Endothelial cell of hepatic sinusoid (primary cell): ENCODE measurements at regions not wholly inside any gene's neighbourhood (a gene's known extent, or its start where the extent isn't known, plus 50 kb on each side); places are given as distances from the start of the nearest gene placed in this dataset.
"Not testable (repeated sequence)": the region's sequence is repeated elsewhere in the genome, so short reads cannot be mapped to it uniquely, and the experiment has no call there.

ENCODE experiments used
- in situ Hi-C: cut with HindIII; loops from 2 replicates; pipeline ENCODE4 v1.10.0; 2017; ENCODE audit warnings: low sequenced_read_pairs

DNA sequence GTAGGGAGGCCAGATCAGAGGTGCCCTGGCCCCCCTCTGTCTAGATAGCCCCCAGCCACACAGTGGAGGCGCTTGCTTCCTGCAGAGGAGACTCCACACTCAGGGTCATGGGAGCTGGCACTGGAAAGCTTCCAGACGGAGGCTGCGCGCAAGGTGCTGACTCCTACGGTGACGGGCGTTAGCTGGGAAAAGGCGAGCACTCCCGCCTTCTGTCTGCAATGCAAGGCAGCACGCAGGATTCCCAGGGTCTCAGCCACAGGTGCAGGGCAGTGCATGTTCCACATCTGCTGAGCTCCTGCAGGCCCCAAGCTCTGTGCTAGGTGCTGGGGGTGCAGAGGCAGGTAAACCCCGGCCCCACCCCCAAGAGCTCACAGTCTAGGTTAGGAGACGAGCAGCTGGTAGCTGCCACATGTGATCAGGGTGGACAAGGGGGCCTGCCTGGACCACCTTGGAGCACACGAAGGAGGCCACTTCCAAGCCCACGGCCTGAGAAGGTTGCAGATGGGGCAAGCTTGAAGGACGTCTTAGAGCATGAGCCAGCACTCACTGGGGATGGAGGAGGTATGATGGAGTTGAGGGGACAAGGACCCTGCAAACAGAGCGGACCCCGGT is 310.9 kb upstream of the DIO3 start:
- in situ Hi-C loops: loop anchor here (10.0 kb wide), 1 partner anchor 254 kb away; no protein-coding TSS in a partner anchor

DNA sequence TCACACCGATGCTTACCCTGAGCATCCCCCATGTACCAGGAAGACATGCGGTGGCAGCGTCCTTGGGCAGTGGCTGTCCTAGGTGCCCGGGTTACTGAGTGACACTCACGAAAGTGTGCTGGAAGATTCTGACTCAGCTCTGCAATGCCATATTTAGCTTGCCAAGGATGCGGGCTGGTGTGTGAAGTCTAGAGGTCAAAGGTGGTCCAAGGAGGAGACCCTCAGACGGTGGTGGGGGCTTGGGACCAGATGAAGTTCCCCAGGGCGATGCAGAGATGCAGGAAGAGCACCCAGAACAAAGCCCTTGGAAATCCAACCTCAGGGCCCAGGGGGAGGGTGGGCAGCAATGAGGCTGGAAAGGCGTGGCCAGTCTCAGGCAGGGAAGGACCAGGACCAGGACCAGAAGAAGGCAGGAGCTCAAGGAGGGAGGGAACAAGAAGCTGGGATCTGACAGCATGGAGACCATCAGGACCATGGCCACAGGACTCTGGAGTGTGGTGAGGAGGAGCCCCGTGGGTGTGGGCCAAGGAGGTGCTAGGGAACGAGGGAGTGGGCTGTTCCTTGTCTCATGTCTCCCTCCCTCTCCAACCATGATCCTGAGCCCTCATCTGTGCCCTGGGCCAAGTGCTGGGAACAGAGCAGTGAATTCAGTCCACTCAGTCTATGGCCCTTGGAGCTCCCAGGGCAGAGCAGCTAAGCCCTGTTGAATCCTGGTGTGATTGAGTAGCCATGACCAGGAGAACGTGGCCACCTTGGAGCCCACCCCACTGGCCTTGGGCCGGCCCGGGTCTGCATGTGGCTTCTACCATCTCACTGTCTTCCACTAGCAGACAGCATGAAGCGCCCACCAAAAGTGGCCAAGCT is 310.1 kb upstream of the DIO3 start:
- in situ Hi-C loops: loop anchor here (10.0 kb wide), 1 partner anchor 254 kb away; no protein-coding TSS in a partner anchor

DNA sequence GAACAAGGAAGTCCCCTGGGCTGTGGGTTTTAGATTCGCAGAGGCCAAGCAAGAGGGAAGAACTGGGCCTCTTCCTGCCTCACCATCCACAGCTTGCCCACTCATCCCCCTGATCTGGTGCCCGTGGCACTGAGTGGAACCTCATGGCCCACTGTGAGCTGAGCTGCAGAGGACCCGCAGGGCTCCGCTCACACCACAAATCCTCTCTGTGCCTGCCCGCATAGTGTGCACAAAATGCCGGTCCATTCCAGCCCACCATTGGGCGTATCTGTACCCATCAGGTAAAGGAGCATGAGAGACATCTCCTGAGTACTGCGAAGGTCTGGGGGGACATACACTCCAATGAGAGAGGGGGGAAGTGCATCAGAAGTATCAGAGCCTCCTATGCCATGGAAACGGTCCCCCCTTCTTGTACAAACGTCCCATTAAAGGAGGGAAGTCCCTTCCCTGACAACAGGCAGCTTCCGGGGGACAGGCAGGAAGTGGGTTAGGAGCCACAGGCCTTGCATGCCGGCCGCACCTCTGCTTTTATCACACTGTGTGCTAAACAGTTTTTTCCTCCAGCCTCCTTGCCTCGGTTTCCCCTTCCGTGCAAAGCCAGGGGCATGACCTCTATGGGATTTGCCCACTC is 309.4 kb upstream of the DIO3 start:
- in situ Hi-C loops: loop anchor here (10.0 kb wide), 1 partner anchor 253 kb away; no protein-coding TSS in a partner anchor

DNA sequence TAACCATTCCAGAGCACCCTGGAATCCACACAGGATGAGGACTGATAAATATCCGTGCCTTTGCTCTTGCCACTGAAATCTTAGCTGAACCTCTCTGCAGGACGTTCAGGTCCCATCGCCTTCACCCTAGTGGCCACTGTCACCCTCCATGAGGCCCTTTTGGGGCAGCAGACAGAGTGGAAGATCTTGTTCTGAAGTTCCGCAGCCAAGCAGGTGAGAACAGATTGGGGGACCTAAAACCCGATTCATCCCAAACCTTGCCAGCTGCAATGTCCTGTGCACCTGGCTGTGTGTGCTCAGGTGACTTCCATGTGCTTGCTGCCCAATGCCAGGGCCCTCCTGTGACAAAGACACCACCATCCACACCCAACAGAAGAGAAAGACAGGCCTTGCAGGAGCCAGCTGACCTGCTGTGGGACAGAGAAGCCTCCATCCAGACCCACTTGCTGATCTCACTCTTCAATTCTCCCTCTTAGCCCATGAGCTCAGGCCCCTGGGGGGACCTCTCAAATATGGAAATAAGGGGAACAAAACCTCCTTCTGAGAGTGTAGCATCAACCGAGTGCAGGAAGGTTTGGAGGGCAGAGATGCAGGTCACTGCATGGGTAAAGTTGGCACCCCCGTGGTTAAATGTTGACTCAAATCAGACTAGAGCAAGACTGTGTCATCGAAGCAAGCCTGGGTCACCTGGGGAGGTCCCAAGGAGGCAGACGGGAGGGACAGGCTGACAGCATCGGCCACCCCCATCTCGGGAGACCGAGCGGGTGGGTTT is 308.7 kb upstream of the DIO3 start:
- in situ Hi-C loops: loop anchor here (10.0 kb wide), 1 partner anchor 252 kb away; no protein-coding TSS in a partner anchor

DNA sequence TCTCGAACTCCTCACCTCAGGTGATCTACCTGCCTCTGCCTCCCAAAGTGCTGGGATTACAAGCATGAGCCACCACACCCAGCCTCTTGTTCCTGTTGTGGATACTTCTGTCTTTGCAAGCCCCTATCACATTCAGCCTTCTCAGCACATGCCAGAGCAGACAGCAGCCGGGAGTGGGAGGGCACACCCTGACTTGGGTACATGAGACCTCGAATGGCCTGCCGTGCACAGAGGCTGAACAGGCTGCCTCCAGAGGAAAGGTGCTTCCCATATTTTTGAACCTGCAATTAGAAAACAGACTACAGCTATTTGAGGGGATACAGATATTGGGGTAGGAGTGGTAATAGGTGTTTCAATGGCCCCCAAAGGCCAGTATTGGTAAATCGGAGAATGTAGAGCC is 307.3 kb upstream of the DIO3 start:
- in situ Hi-C loops: loop anchor here (10.0 kb wide), 1 partner anchor 251 kb away; no protein-coding TSS in a partner anchor

DNA sequence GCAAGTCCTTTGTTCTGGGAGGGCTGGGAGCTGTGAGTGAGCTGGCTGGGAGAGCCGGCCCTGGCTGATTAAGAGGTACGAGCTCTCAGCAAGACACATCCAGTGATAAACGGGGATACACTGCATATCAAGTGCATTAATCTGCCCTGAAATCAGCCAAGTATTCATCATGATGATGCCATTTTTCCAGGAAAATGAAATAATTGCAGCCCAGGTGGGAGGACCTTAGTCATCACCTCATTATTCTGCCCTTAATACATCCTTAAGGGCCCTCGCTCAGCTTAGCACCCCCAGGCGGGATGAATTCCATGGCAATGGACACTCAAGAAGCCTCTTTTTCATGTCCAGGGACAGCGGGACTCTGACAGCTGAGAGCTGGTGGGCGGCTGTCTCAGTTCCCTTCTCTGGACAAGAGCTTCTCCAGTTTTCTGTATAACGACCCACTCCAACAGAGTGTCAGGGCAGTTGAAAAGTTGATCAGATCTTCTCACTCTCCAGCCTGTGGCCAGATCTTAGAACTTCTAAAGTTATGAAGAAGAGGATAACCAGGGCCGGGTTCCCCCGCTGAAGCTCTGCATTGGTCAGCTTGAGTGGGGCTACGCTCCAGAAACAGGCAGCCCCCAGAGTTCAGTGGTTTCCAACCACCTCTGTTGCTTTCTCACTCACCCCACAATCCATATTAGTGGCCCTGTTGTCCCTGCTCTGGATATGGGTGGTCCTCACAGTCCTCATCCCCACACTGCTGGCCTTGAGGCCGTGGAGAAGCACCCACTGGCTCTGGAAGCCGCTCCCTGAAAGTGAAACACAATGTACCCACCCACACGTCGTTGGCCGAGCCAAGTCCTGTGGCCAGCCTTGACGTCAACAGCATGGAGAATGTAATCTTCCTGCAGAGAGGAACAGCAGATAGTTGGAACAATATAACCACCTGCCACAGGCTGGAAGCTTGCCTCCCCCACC is 306.2 kb upstream of the DIO3 start:
- in situ Hi-C loops: loop anchor here (10.0 kb wide), 1 partner anchor 250 kb away; no protein-coding TSS in a partner anchor

DNA sequence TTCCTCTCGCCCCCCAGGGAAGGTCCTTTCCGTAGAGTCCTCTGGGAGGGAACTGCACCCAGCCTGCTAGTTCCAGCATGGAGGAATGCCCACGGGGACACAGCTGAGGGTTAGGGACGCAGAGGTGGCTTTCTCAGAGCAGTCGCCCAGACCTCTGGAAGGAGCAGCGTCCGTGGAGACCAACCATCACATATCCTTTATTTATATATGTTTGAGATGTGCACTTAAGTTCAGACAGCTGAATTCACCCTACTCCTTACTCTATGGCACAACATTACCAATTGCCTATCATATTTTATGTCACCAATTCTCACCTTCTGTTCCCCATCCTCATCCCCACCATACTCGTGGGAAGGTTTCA is 305.6 kb upstream of the DIO3 start:
- in situ Hi-C loops: loop anchor here (10.0 kb wide), 1 partner anchor 249 kb away; no protein-coding TSS in a partner anchor

DNA sequence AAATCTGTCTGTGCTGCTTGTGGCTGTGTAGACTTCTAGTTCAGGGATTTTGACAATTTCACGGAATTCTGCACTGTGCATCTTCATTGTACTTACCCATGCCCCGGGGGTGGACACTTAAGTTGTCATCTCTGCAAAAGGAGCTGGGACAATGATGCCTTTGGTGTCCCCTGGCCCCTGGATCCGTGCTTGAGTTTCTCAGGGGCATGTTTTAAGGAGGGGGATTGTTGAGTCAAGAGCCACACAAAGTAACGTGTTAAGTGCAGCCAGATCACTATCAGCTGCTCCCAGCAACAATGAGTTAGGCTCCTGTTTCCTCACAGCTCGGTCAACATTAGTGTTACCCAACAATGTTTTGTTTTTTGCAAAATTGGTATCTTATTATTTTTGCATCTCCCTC is 305.0 kb upstream of the DIO3 start:
- in situ Hi-C loops: loop anchor here (10.0 kb wide), 1 partner anchor 249 kb away; no protein-coding TSS in a partner anchor

DNA sequence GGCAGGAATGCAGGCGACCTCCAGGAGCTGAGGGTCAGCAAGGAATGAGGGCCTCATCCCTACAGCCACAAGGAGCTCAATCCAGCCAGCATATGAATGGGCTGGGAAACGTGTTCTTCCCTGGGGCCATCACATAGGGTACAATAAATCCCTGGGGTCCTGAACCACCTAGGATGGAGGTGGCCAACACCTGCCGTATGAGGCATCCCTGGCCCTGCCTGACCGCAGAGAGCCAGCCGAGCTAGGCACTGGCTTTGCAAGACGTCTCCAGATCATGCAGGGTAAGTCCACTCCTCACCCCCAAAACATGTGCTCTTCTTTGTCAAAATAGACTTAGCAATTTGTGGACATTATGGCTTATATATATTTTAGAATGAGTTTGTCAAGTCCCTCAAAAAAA is 303.7 kb upstream of the DIO3 start:
- in situ Hi-C loops: loop anchor here (10.0 kb wide), 1 partner anchor 247 kb away; no protein-coding TSS in a partner anchor

DNA sequence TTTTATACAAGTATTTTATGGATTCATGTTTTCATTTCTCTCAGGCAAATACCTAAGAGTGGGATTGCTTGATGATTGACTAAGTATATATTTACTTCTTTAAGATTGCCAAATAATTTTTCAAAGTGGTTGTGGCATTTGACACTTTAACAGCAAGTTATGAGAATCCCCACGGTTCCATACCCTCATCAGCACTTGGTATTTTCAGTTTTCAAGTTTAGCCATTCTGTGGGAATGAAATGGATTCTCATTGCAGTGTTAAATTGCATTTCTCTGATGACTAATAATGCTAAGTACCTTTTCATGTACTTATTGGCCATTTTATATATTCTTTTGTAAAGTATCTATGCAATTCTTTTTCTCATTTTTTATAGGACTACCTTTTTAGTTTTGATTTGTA is 301.5 kb upstream of the DIO3 start:
- in situ Hi-C loops: loop anchor here (10.0 kb wide), 1 partner anchor 245 kb away; no protein-coding TSS in a partner anchor

DNA sequence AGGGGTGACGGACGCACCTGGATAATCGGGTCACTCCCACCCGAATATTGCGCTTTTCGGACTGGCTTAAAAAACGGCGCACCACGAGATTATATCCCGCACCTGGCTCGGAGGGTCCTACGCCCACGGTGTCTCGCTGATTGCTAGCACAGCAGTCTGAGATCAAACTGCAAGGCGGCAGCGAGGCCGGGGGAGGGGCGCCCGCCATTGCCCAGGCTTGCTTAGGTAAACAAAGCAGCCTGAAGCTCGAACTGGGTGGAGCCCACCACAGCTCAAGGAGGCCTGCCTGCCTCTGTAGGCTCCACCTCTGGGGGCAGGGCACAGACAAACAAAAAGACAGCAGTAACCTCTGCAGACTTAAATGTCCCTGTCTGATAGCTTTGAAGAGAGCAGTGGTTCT is 294.9 kb upstream of the DIO3 start:
- in situ Hi-C loops: not testable (repeated sequence)

DNA sequence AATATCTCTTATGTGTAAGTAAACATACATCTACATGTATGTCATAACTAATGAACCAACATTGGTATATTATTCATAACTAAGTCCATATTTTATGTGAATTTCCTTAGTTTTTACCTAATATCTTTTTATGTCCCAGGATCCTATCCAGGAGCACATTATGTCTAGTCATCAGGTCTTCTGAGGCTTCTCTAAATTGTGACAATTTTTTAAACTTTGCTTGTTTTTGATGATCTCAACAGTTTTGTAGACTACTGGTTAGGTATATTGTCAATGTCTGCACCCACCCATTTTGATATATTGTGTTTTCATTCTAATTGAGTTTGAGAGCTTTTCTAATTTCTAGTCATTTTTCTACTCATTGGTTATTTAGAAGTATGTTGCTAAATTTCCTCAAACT is 288.2 kb upstream of the DIO3 start:
- in situ Hi-C loops: no loop called here

DNA sequence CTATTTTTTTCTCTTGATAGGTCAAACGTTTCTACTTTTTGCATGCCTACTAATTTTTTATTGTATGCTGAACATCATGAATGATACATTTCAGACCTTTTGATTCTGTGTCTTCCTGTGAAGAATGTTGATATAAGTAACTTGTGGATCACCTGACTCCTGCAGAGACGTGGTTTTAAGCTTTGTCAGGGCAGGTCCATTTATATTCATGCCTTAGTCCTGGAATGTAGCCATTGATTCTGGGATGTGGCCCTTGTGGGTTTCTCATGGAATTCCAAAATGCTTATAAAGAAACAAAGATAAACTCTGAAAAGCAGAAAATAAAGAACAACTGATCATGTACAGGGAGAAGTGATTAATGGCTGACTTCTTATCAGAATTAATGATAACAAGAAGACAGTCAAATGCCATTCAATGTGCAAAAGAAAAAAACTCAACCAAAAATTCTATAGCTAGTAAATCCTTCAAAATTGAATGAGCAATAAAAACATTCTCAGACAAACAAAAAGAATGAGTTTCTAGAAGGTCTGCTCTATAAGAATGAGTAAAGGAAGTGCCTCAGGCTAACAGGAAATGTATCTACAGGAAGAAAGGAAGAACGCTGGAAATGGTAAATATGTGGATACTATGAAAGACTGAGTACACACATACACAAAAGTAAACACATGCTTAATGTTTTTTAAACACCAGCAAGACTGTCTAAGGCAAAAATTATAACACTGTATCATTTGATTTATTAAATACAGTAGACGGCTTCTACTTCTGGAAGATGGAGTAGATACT is 284.8 kb upstream of the DIO3 start:
- in situ Hi-C loops: no loop called here

DNA sequence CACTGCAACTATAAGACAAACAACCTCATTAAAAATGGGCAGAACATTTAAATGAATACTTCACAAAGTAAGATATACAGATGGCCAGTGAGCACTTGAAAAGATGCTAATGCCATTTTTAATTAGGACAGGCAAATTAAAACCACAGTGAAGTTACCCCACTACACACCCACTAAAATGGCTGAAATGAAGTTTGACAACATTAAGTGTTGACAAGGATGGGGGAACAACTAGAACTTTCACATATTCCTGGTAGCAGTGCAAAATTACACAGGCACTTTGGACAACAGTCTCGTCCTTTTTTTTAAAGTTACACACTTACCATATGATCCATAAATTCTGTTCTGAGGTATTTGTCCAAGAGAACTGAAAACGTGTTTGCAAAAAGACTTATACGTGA is 278.9 kb upstream of the DIO3 start:
- in situ Hi-C loops: no loop called here

DNA sequence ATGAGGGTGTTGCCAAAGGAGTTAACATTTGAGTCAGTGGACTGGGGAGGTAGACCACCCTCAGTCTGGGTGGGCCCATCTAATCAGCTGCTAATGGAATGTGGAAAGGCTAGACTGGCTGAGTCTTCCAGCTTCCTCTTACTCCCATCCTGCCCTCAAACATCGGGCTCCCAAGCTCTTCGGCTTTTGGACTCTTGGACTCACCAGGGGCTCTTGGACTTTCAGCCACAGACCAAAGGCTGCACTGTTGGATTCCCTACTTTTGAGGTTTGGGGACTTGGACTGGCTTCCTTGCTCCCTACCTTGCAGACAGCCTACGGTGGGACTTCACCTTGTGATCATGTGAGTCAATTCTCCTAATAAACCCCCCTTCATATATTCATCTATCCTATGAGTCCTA is 276.6 kb upstream of the DIO3 start:
- in situ Hi-C loops: no loop called here

DNA sequence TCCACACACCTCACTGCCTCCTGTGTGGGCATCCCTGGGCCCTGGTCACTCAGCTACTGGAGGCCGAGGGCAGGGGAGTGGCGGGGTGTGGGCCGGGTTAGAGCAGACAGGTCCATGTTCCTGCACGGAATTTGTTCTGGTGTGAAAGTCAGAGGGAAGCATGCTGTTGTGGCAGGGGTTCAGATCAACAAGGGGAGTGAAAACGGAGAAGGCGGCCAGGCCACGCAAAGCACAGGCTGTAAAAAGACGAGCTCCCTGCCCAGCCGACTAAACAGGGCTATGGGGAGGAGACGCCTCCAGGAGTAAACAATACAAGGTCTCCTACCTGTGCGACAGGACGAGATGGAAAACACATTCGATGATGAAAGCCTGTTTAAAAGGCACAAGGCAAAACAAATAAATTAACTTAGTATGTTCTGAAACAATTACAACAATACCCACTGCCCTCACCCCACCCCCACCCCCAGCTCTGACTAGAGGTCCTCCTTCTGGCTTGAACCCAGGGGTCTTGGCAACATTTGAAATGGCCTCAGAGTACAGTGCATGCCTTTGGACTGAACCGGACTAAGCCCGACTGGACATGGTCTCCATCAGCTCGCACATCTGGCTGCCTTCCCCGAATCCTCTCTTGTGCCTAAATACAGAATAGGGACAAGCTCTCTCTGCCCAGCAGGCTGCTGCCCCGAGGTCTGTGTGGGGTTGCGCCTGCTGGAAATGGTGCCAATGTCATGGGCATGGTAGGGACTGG is 274.9 kb upstream of the DIO3 start:
- in situ Hi-C loops: no loop called here

DNA sequence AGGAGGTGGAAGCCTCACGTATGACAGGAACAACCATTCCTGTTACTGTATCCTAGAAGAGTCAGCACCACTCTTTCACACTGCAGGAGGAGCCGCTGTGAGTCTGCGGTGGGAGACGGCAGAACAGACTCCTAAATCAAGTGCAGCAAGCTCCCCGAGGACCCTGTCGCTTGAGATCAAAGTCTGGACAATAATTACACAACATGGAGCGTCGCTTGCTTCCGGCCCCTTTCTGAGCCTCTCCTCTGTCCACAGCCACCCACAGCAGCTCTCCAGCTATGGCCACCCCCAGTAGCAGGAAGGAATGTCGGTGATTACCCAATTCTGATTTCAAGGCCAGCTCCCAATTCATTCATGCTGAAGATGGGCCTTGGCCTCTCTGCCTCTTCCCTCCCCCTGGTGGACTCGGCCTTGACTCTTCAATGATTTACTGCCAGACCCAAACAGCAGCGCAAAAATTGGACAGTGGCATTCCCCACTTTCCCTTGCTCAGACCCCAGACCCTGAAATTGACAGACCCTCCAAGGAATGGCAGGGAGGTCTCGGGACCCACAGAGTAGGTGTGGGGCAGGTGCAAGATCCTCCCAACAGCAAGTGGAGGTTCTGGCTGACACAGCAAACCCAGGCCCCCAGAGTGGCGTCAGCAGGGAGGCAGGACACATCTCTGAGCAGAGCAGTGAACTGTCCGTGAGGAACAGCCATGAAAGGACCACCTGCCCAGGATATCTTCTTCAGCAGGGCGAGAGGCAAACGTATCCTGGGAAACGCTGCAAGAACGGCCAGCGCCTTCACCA is 272.7 kb upstream of the DIO3 start:
- in situ Hi-C loops: no loop called here
